ENCODE measurements at regions not wholly inside any gene's neighbourhood (a gene's known extent, or its start where the extent isn't known, plus 50 kb on each side); places are given as distances from the start of the nearest gene placed in this dataset.
"Not testable (repeated sequence)": the region's sequence is repeated elsewhere in the genome, so short reads cannot be mapped to it uniquely, and the experiment has no call there.

GRCh38 chr1:148386031-148386398 lies 97.1 kb downstream of the PPIAL4G start:
- not testable (repeated sequence) for DNase-seq (ENCODE audit: low spot score)

GRCh38 chr1:148385371-148386030 lies 97.6 kb downstream of the PPIAL4G start:
- peak; percentile 59 for DNase-seq (ENCODE audit: low spot score)

GRCh38 chr1:148383966-148384365 lies 99.1 kb downstream of the PPIAL4G start:
- DNase-seq (ENCODE audit: low spot score): no peak

GRCh38 chr1:148379697-148380096 lies 103.4 kb downstream of the PPIAL4G start:
- no peak for DNase-seq (ENCODE audit: low spot score)

GRCh38 chr1:148379170-148379500 lies 104.0 kb downstream of the PPIAL4G start:
- no peak for DNase-seq (ENCODE audit: low spot score)

- DNase-seq (ENCODE audit: low spot score): not testable (repeated sequence)
These were observed 105.1 kb downstream of the PPIAL4G start for GRCh38 chr1:148377992-148378391.

- not testable (repeated sequence) for DNase-seq (ENCODE audit: low spot score)
These were observed 106.1 kb downstream of the PPIAL4G start for GRCh38 chr1:148377045-148377444.

- no peak for DNase-seq (ENCODE audit: low spot score)
These were observed 109.0 kb downstream of the PPIAL4G start for GRCh38 chr1:148374101-148374500.

- DNase-seq (ENCODE audit: low spot score): no peak
These were observed 109.7 kb downstream of the PPIAL4G start for GRCh38 chr1:148373192-148373925.

- no peak for DNase-seq (ENCODE audit: low spot score)
These were observed 110.4 kb downstream of the PPIAL4G start for GRCh38 chr1:148372731-148373130.

- not testable (repeated sequence) for DNase-seq (ENCODE audit: low spot score)
These were observed 110.9 kb downstream of the PPIAL4G start for GRCh38 chr1:148372051-148372726.

GRCh38 chr1:148371551-148371994 lies 111.5 kb downstream of the PPIAL4G start:
- DNase-seq (ENCODE audit: low spot score): peak; percentile 89

GRCh38 chr1:148370661-148371060 lies 112.4 kb downstream of the PPIAL4G start:
- not testable (repeated sequence) for DNase-seq (ENCODE audit: low spot score)

- no peak for DNase-seq (ENCODE audit: low spot score)
These were observed 115.5 kb downstream of the PPIAL4G start for GRCh38 chr1:148367596-148367995.

GRCh38 chr1:148366136-148366753 lies 116.9 kb downstream of the PPIAL4G start:
- DNase-seq (ENCODE audit: low spot score): not testable (repeated sequence)

GRCh38 chr1:148365151-148365550 lies 118.0 kb downstream of the PPIAL4G start:
- not testable (repeated sequence) for DNase-seq (ENCODE audit: low spot score)

GRCh38 chr1:148363979-148364378 lies 119.1 kb downstream of the PPIAL4G start:
- not testable (repeated sequence) for DNase-seq (ENCODE audit: low spot score)

- no peak for DNase-seq (ENCODE audit: low spot score)
These were observed 119.7 kb downstream of the PPIAL4G start for GRCh38 chr1:148363439-148363810.

GRCh38 chr1:148362626-148363438 lies 120.3 kb downstream of the PPIAL4G start:
- DNase-seq (ENCODE audit: low spot score): no peak

- peak; percentile 29 for DNase-seq (ENCODE audit: low spot score)
These were observed 120.9 kb downstream of the PPIAL4G start for GRCh38 chr1:148362216-148362611.

- DNase-seq (ENCODE audit: low spot score): not testable (repeated sequence)
These were observed 121.5 kb downstream of the PPIAL4G start for GRCh38 chr1:148361427-148362215.
